CD14-positive monocyte (primary cell): ENCODE measurements at regions not wholly inside any gene's neighbourhood (a gene's known extent, or its start where the extent isn't known, plus 50 kb on each side); places are given as distances from the start of the nearest gene placed in this dataset.

ENCODE experiments used
- DNase-seq, 3 donors: peaks; one replicate each; pipeline ENCODE4 v3.0.0-alpha.2; 2011 to 2022
- H2AFZ ChIP-seq: 2 replicates; pipeline ENCODE4 v1.6.0; 2012; ENCODE audit warnings: mild to moderate bottlenecking, low read depth, low read length, inconsistent platforms; ENCODE audit not compliant: insufficient read depth, poor library complexity, severe bottlenecking
- H3K27ac ChIP-seq, 2 donors: 1 replicate in 1 of 2; 2 replicates in 1 of 2; pipeline ENCODE4 v1.5.1; 2012 to 2013; ENCODE audit warnings: low read length in 2 of 2, control low read depth in 1 of 2, inconsistent platforms in 1 of 2, low read depth in 1 of 2, mild to moderate bottlenecking in 1 of 2
- H3K27me3 ChIP-seq, 2 donors: one replicate each; pipeline versions ENCODE4 v1.6.0 to v1.6.1; 2011 to 2013; ENCODE audit warnings: low read length in 2 of 2; ENCODE audit not compliant: control insufficient read depth in 2 of 2, insufficient read depth in 2 of 2
- H3K36me3 ChIP-seq, 2 donors: replicated peaks in 1 of 2; 1 replicate in 1 of 2; 2 replicates in 1 of 2; pipeline versions ENCODE4 v1.5.1 to v1.6.1; 2012 to 2013; ENCODE audit warnings: low read length in 2 of 2, control low read depth in 1 of 2, inconsistent platforms in 1 of 2, mild to moderate bottlenecking in 1 of 2; ENCODE audit not compliant: insufficient read depth in 2 of 2, control insufficient read depth in 1 of 2
- H3K4me1 ChIP-seq, 2 donors: 1 replicate in 1 of 2; 2 replicates in 1 of 2; pipeline versions ENCODE4 v1.5.1 to v1.6.1; 2012 to 2013; ENCODE audit warnings: low read length in 2 of 2, control low read depth in 1 of 2, inconsistent platforms in 1 of 2, mild to moderate bottlenecking in 1 of 2, moderate library complexity in 1 of 2; ENCODE audit not compliant: insufficient read depth in 2 of 2, control insufficient read depth in 1 of 2
- H3K4me2 ChIP-seq: replicated peaks from 2 replicates; pipeline ENCODE3; 2012; ENCODE audit warnings: low read length, moderate library complexity, mild to moderate bottlenecking; ENCODE audit not compliant: poor library complexity, severe bottlenecking; ENCODE audit errors: extremely low read depth
- H3K4me3 ChIP-seq, 3 experiments: fragments of 200-600 bp in 1 of 3; sonication (generic) in 1 of 3; replicated peaks in 1 of 3; 1 replicate in 2 of 3; 2 replicates in 1 of 3; pipeline ENCODE4 v1.5.1; 2011 to 2013; ENCODE audit warnings: low read length in 3 of 3, mild to moderate bottlenecking in 3 of 3, control low read depth in 2 of 3, low read depth in 2 of 3, inconsistent platforms in 1 of 3, moderate library complexity in 1 of 3
- H3K79me2 ChIP-seq: 2 replicates; pipeline ENCODE4 v1.6.0; 2012; ENCODE audit warnings: mild to moderate bottlenecking, control low read depth, inconsistent platforms, low read length, moderate library complexity; ENCODE audit not compliant: insufficient read depth
- H3K9ac ChIP-seq: 2 replicates; pipeline ENCODE4 v1.6.0; 2017; ENCODE audit warnings: low read length, mild to moderate bottlenecking; ENCODE audit not compliant: insufficient read depth, poor library complexity, severe bottlenecking
- H3K9me3 ChIP-seq, 2 donors: replicated peaks in 1 of 2; 1 replicate in 1 of 2; 2 replicates in 1 of 2; pipeline versions ENCODE4 v1.5.1 to v1.6.1; 2012 to 2013; ENCODE audit warnings: low read length in 2 of 2, control low read depth in 1 of 2; ENCODE audit not compliant: control insufficient read depth in 1 of 2, insufficient read depth in 1 of 2
- H4K20me1 ChIP-seq: 2 replicates; pipeline ENCODE4 v1.6.0; 2012; ENCODE audit warnings: mild to moderate bottlenecking, low read length, control low read depth, moderate library complexity; ENCODE audit not compliant: insufficient read depth
- H3K27ac Mint-ChIP-seq, 7 donors: one replicate each; pipeline ENCODE4 v1.8.0; 2020; ENCODE audit warnings: mild to moderate bottlenecking in 7 of 7, mixed read lengths in 7 of 7, moderate library complexity in 6 of 7, inconsistent platforms in 2 of 7
- H3K27me3 Mint-ChIP-seq, 3 donors: one replicate each; pipeline ENCODE4 v1.8.0; 2021 to 2022; ENCODE audit warnings: low read depth in 3 of 3, mild to moderate bottlenecking in 3 of 3, mixed read lengths in 3 of 3, moderate library complexity in 3 of 3, inconsistent platforms in 1 of 3
- H3K36me3 Mint-ChIP-seq, 2 donors: one replicate each; pipeline ENCODE4 v1.8.0; 2020; ENCODE audit warnings: mixed read lengths in 2 of 2, inconsistent platforms in 1 of 2, mild to moderate bottlenecking in 1 of 2
- H3K4me1 Mint-ChIP-seq: one replicate; pipeline ENCODE4 v1.8.0; 2020; ENCODE audit warnings: mild to moderate bottlenecking, mixed read lengths
- H3K4me3 Mint-ChIP-seq, 2 donors: one replicate each; pipeline ENCODE4 v1.8.0; 2020; ENCODE audit warnings: mild to moderate bottlenecking in 2 of 2, mixed read lengths in 2 of 2, moderate library complexity in 1 of 2
- H3K9me3 Mint-ChIP-seq, 7 donors: one replicate each; pipeline ENCODE4 v1.8.0; 2020 to 2022; ENCODE audit warnings: mixed read lengths in 7 of 7, mild to moderate bottlenecking in 6 of 7, moderate library complexity in 6 of 7, inconsistent platforms in 2 of 7
- WGBS: methylation state at CpG from one replicate; pipeline ENCODE4 v1.1.5; 2013; ENCODE audit warnings: missing lambda C conversion rate; ENCODE audit not compliant: insufficient coverage; 5-methylcytosine and 5-hydroxymethylcytosine counted together
- intact Hi-C, 2 donors: fragments of 100-400 bp; cut with micrococcal nuclease; formaldehyde crosslinking; loops; one replicate each; pipeline versions ENCODE4 v1.15.0 to v1.15.1; 2023
- TF ChIP-seq, protein P1 (sequence below): fragments of 200-600 bp; IDR thresholded peaks from one replicate; pipeline ENCODE4 v1.8.0; 2022; ENCODE audit warnings: antibody characterized with exemption, mild to moderate bottlenecking

DNA sequence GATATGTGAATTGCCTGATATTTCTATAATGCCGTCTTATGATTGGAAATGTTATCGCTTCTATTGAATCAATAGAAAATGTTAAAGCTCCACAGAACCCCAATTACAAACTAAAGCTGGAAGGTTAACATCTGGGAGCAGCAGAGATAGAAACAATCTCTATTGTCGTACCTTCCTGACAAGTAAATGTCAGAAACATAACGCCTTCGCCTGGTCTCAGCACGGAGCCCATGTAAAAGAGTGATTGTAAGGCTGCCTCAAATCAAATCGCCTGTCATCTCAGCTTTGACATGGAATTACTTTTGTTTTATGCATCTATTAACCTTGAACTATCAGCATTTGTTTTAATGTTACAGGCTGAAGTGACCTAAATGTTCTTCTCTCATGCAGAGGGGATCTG lies 885.9 kb upstream of the PIK3C3 start:
- H3K27me3 Mint-ChIP-seq, result no peaks in the 10 kb centered on the region
- TF ChIP-seq, protein P1, sequence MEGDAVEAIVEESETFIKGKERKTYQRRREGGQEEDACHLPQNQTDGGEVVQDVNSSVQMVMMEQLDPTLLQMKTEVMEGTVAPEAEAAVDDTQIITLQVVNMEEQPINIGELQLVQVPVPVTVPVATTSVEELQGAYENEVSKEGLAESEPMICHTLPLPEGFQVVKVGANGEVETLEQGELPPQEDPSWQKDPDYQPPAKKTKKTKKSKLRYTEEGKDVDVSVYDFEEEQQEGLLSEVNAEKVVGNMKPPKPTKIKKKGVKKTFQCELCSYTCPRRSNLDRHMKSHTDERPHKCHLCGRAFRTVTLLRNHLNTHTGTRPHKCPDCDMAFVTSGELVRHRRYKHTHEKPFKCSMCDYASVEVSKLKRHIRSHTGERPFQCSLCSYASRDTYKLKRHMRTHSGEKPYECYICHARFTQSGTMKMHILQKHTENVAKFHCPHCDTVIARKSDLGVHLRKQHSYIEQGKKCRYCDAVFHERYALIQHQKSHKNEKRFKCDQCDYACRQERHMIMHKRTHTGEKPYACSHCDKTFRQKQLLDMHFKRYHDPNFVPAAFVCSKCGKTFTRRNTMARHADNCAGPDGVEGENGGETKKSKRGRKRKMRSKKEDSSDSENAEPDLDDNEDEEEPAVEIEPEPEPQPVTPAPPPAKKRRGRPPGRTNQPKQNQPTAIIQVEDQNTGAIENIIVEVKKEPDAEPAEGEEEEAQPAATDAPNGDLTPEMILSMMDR, result no peak
- DNase-seq, result no peak
- no peaks in the 10 kb centered on the region for H3K4me1 Mint-ChIP-seq
- H3K4me2 ChIP-seq, result no peak overlapping the region
- H3K9me3 Mint-ChIP-seq, result peaks cover 0 to 3% (median 0%) of the 10 kb centered on the region in 7 donors
- H3K4me3 Mint-ChIP-seq, result no peak overlapping the region
- H3K9me3 ChIP-seq, result no peaks in the 10 kb centered on the region
- H3K36me3 Mint-ChIP-seq, result no peaks in the 10 kb centered on the region
- H3K27me3 ChIP-seq, result no peaks in the 10 kb centered on the region
- no peak overlapping the region for H2AFZ ChIP-seq
- H3K9ac ChIP-seq, result no peak overlapping the region
- no peak overlapping the region for H3K27ac Mint-ChIP-seq
- no peak overlapping the region for H3K27ac ChIP-seq
- no peaks in the 10 kb centered on the region for H4K20me1 ChIP-seq
- H3K4me3 ChIP-seq, result no peak overlapping the region
- intact Hi-C loops, result no loop called here
- WGBS, result 100% methylated on average over 3 of the region's 7 CpGs
- H3K4me1 ChIP-seq, result no peaks in the 10 kb centered on the region
- no peaks in the 10 kb centered on the region for H3K79me2 ChIP-seq
- H3K36me3 ChIP-seq, result no peaks in the 10 kb centered on the region

DNA sequence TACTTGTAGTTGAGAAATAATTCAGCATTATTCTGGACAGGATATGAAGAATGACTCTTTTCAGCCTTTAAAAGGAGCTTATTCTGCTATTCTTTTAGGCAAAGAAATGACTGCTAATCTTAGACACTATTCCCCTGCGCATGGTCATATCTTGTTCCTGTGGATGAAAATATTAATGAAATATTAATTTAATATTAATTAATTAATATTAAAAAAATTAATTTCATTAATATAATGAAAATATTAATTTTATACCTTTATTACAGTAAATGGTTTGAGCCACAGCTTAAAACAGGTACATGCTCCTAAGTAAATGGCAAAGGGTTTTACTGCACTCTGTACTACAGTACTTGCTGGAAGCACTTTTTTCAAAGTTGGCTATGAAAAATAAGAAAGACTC lies 890.1 kb upstream of the PIK3C3 start:
- Histone ChIP-seq H3K4me3 (no peak overlapping the region), H3K9me3 (no peaks in the 10 kb centered on the region), H3K36me3 (no peaks in the 10 kb centered on the region), H3K4me1 (no peaks in the 10 kb centered on the region), H3K27ac (no peak overlapping the region), H3K79me2 (no peaks in the 10 kb centered on the region), H2AFZ (no peak overlapping the region), H3K4me2 (no peak overlapping the region), H3K9ac (no peak overlapping the region), H3K27me3 (no peaks in the 10 kb centered on the region), H4K20me1 (no peaks in the 10 kb centered on the region)
- no peak overlapping the region for H3K4me3 Mint-ChIP-seq
- intact Hi-C loops, result no loop called here
- TF ChIP-seq, protein P1, result no peak
- no CpG with 5 or more reads among the region's 1 CpG for WGBS
- no peak overlapping the region for H3K27ac Mint-ChIP-seq
- no peak for DNase-seq
- no peaks in the 10 kb centered on the region for H3K4me1 Mint-ChIP-seq
- H3K9me3 Mint-ChIP-seq, result no peaks in the 10 kb centered on the region
- H3K36me3 Mint-ChIP-seq, result no peaks in the 10 kb centered on the region
- no peaks in the 10 kb centered on the region for H3K27me3 Mint-ChIP-seq
